Coronary artery (tissue), 2 donors: ENCODE measurements at regions not wholly inside any gene's neighbourhood (a gene's known extent, or its start where the extent isn't known, plus 50 kb on each side); places are given as distances from the start of the nearest gene placed in this dataset.

Experiments used
- DNase-seq: peaks from one replicate; pipeline ENCODE4 v3.0.0-alpha.2; 2017; ENCODE audit warnings: low spot score
- H3K27ac ChIP-seq, 2 donors: fragments of 200-600 bp; sonication (generic); one replicate each; pipeline ENCODE4 v1.5.1; 2016 to 2019
- H3K4me3 ChIP-seq: fragments of 200-600 bp; sonication (generic); 2 replicates; pipeline ENCODE4 v1.5.1; 2016; ENCODE audit warnings: mild to moderate bottlenecking, moderate library complexity
- CTCF ChIP-seq: fragments of 200-600 bp; sonication (generic); IDR thresholded peaks from one replicate; pipeline ENCODE4 v1.5.1; 2019; ENCODE audit warnings: antibody characterized with exemption

- no peak for TF ChIP-seq CTCF
- Histone ChIP-seq H3K27ac (no peak overlapping the region), H3K4me3 (no peak overlapping the region)
- DNase-seq = no peak
Measured at GRCh38 chr16:75983296-75983695, 257.0 kb upstream of the CPHXL start.

- DNase-seq = no peak
- TF ChIP-seq CTCF = no peak
- Histone ChIP-seq H3K27ac (no peak overlapping the region), H3K4me3 (no peak overlapping the region)
Measured at GRCh38 chr16:75983741-75984381, 257.6 kb upstream of the CPHXL start.

GRCh38 chr16:75987323-75987722, 261.0 kb upstream of the CPHXL start:
- TF ChIP-seq CTCF = no peak
- no peak for DNase-seq
- H3K4me3 ChIP-seq = no peak overlapping the region
- H3K27ac ChIP-seq = no peak overlapping the region

GRCh38 chr16:75996491-75996890, 270.2 kb upstream of the CPHXL start:
- Histone ChIP-seq H3K27ac (no peak overlapping the region), H3K4me3 (no peak overlapping the region)
- no peak for DNase-seq
- no peak for TF ChIP-seq CTCF

GRCh38 chr16:75997606-75998005, 271.3 kb upstream of the CPHXL start:
- Histone ChIP-seq H3K4me3 (no peak overlapping the region), H3K27ac (no peak overlapping the region)
- no peak for TF ChIP-seq CTCF
- DNase-seq = no peak

GRCh38 chr16:76007645-76008044, 269.6 kb upstream of the CNTNAP4 start:
- Histone ChIP-seq H3K27ac (no peak overlapping the region), H3K4me3 (no peak overlapping the region)
- TF ChIP-seq CTCF = no peak
- no peak for DNase-seq

- no peak overlapping the region for H3K27ac ChIP-seq
- no peak for TF ChIP-seq CTCF
- no peak for DNase-seq
- H3K4me3 ChIP-seq = no peak overlapping the region
Measured at GRCh38 chr16:76023835-76024234, 253.4 kb upstream of the CNTNAP4 start.
